SK-N-SH (cell line): ENCODE measurements at regions not wholly inside any gene's neighbourhood (a gene's known extent, or its start where the extent isn't known, plus 50 kb on each side); places are given as distances from the start of the nearest gene placed in this dataset.

Source experiments
- CTCF ChIA-PET: fragments of 300-600, 350-600 bp; formaldehyde crosslinking; extraction: SDS; loops from one replicate; lab custom pipeline; 2021; lab: Yijun Ruan, JAX
- POLR2A ChIA-PET: fragments of 350-600 bp; sonication (Branson Sonifier 250); formaldehyde crosslinking; extraction: SDS; loops from one replicate; lab custom pipeline; 2020; ENCODE audit warnings: antibody characterized with exemption, inconsistent platforms; lab: Yijun Ruan, JAX
- DNase-seq: peaks from one replicate; pipeline ENCODE4 v3.0.0; 2012
- H2AFZ ChIP-seq: fragments of 200-600 bp; sonication (generic); 2 replicates; pipeline ENCODE4 v1.8.1; 2016; ENCODE audit warnings: antibody characterized with exemption, mild to moderate bottlenecking, low read depth
- H3F3A ChIP-seq: fragments of 200-600 bp; sonication (generic); replicated peaks from 2 replicates; pipeline ENCODE3; 2016; ENCODE audit warnings: antibody characterized with exemption, mild to moderate bottlenecking; ENCODE audit not compliant: insufficient read depth
- H3K27ac ChIP-seq, 2 experiments: fragments of 200-500 bp in 1 of 2; fragments of 200-600 bp in 1 of 2; sonication (Bioruptor generic) in 1 of 2; sonication (generic), shearing (Covaris generic) in 1 of 2; 2 replicates each; pipeline versions ENCODE4 v1.5.1 to v1.6.1; 2014 to 2016; ENCODE audit warnings: low read depth in 2 of 2, inconsistent platforms in 1 of 2, low read length in 1 of 2, mild to moderate bottlenecking in 1 of 2, mixed read lengths in 1 of 2
- H3K27me3 ChIP-seq: fragments of 200-600 bp; sonication (generic), shearing (Covaris generic); 2 replicates; pipeline ENCODE4 v1.6.1; 2016; ENCODE audit warnings: mixed run types; ENCODE audit not compliant: insufficient read depth
- H3K36me3 ChIP-seq, 2 experiments: fragments of 200-500 bp in 1 of 2; fragments of 200-600 bp in 1 of 2; sonication (Bioruptor generic) in 1 of 2; sonication (generic) in 1 of 2; replicated peaks in 1 of 2; 2 replicates each; pipeline versions ENCODE3 to v1.5.1; 2014 to 2016; ENCODE audit warnings: low read length in 1 of 2, mild to moderate bottlenecking in 1 of 2; ENCODE audit not compliant: insufficient read depth in 2 of 2, control insufficient read depth in 1 of 2
- H3K4me1 ChIP-seq, 2 experiments: fragments of 200-500 bp in 1 of 2; fragments of 200-600 bp in 1 of 2; sonication (Bioruptor generic) in 1 of 2; sonication (generic), shearing (Covaris generic) in 1 of 2; 2 replicates each; pipeline versions ENCODE4 v1.5.1 to v1.6.1; 2014 to 2016; ENCODE audit warnings: low read depth in 1 of 2, low read length in 1 of 2, mixed run types in 1 of 2; ENCODE audit not compliant: insufficient read depth in 2 of 2, control insufficient read depth in 1 of 2
- H3K4me2 ChIP-seq: fragments of 200-600 bp; sonication (generic), shearing (Covaris generic); 2 replicates; pipeline ENCODE4 v1.6.1; 2017; ENCODE audit warnings: mixed run types
- H3K4me3 ChIP-seq, 2 experiments: fragments of 200-500 bp in 1 of 2; fragments of 200-600 bp in 1 of 2; sonication (Bioruptor generic) in 1 of 2; sonication (generic), shearing (Covaris generic) in 1 of 2; 2 replicates each; pipeline versions ENCODE4 v1.5.1 to v1.8.1; 2014 to 2016; ENCODE audit warnings: low read depth in 2 of 2, inconsistent platforms in 1 of 2, low read length in 1 of 2, mild to moderate bottlenecking in 1 of 2, mixed read lengths in 1 of 2, moderate library complexity in 1 of 2
- H3K79me2 ChIP-seq: fragments of 200-600 bp; sonication (generic); 2 replicates; pipeline ENCODE4 v1.8.1; 2017; ENCODE audit warnings: mild to moderate bottlenecking; ENCODE audit not compliant: insufficient read depth
- H3K9ac ChIP-seq: fragments of 200-600 bp; sonication (generic); 2 replicates; pipeline ENCODE4 v1.6.1; 2017; ENCODE audit warnings: mixed run types
- H3K9me2 ChIP-seq: fragments of 200-600 bp; sonication (generic); 2 replicates; pipeline ENCODE4 v1.6.1; 2017; ENCODE audit warnings: mixed run types
- H3K9me3 ChIP-seq: fragments of 200-600 bp; sonication (generic); 2 replicates; pipeline ENCODE4 v1.6.1; 2017; ENCODE audit warnings: mixed run types, mild to moderate bottlenecking, moderate library complexity
- H4K20me1 ChIP-seq: fragments of 200-600 bp; sonication (generic); 2 replicates; pipeline ENCODE4 v1.6.1; 2017; ENCODE audit warnings: mild to moderate bottlenecking, mixed run types; ENCODE audit not compliant: insufficient read depth
- CHD2 ChIP-seq: fragments of 150-350 bp; IDR thresholded peaks from 2 replicates; pipeline ENCODE4 v1.6.1; 2018; ENCODE audit warnings: low read length; ENCODE audit not compliant: partially characterized antibody
- EP300 ChIP-seq, 2 experiments: IDR thresholded peaks; 2 replicates each; pipeline versions ENCODE4 v1.4.0 to v1.6.1; 2012; ENCODE audit warnings: borderline replicate concordance in 1 of 2, low read depth in 1 of 2, low read length in 1 of 2
- EZH2phosphoT487 ChIP-seq: fragments of 200-600 bp; sonication (generic); IDR thresholded peaks from 2 replicates; pipeline ENCODE4 v1.6.1; 2017; ENCODE audit warnings: low read depth, mixed run types, mild to moderate bottlenecking, antibody characterized with exemption, moderate library complexity, borderline replicate concordance
- FOSL2 ChIP-seq: IDR thresholded peaks from 2 replicates; pipeline ENCODE4 v1.4.0; 2012; ENCODE audit warnings: low read depth, mild to moderate bottlenecking, moderate library complexity, borderline replicate concordance
- FOXJ3 ChIP-seq: sonication (generic); formaldehyde crosslinking; IDR thresholded peaks from 2 replicates; pipeline ENCODE4 v1.5.1; 2020; ENCODE audit warnings: mild to moderate bottlenecking, missing genetic modification reagents
- GABPA ChIP-seq: IDR thresholded peaks from 2 replicates; pipeline ENCODE4 v1.4.0; 2012; ENCODE audit warnings: low read depth, mild to moderate bottlenecking
- GATA2 ChIP-seq: sonication (generic); formaldehyde crosslinking; IDR thresholded peaks from 2 replicates; pipeline ENCODE4 v1.5.0; 2020; ENCODE audit warnings: mild to moderate bottlenecking, missing genetic modification reagents
- IRF3 ChIP-seq: fragments of 150-350 bp; IDR thresholded peaks from 2 replicates; pipeline ENCODE4 v1.6.1; 2016; ENCODE audit warnings: mild to moderate bottlenecking, low read depth, low read length
- MXI1 ChIP-seq: IDR thresholded peaks from 2 replicates; pipeline ENCODE4 v1.6.1; 2012; ENCODE audit warnings: mild to moderate bottlenecking, low read depth, low read length, improper control_type of control experiment
- NRF1 ChIP-seq: IDR thresholded peaks from 2 replicates; pipeline ENCODE4 v1.6.1; 2012; ENCODE audit warnings: low read depth, mild to moderate bottlenecking, low read length
- PBX3 ChIP-seq: IDR thresholded peaks from 2 replicates; pipeline ENCODE4; 2012
- RXRA ChIP-seq: IDR thresholded peaks from 2 replicates; pipeline ENCODE4 v1.4.0; 2012; ENCODE audit warnings: low read depth, mild to moderate bottlenecking, borderline replicate concordance
- SIN3A ChIP-seq: IDR thresholded peaks from 2 replicates; pipeline ENCODE4 v1.6.1; 2012; ENCODE audit warnings: low read depth, mild to moderate bottlenecking, low read length, moderate library complexity, borderline replicate concordance
- SMC3 ChIP-seq: IDR thresholded peaks from 2 replicates; pipeline ENCODE4 v1.6.1; 2012; ENCODE audit warnings: low read depth, low read length, improper control_type of control experiment
- TAF1 ChIP-seq: IDR thresholded peaks from 2 replicates; pipeline ENCODE4 v1.6.1; 2012; ENCODE audit warnings: low read depth, mild to moderate bottlenecking, low read length, moderate library complexity, borderline replicate concordance
- TCF12 ChIP-seq: IDR thresholded peaks from 2 replicates; pipeline ENCODE4 v1.4.0; 2012
- TEAD4 ChIP-seq: IDR thresholded peaks from 2 replicates; pipeline ENCODE4 v1.4.0; 2012; ENCODE audit warnings: mild to moderate bottlenecking, borderline replicate concordance; ENCODE audit not compliant: insufficient read depth
- ZBTB33 ChIP-seq: IDR thresholded peaks from 2 replicates; pipeline ENCODE4 v1.4.0; 2012; ENCODE audit warnings: low read depth, borderline replicate concordance
- WGBS: methylation state at CpG from one replicate; pipeline ENCODE4 v1.1.6; 2017; ENCODE audit warnings: low lambda C conversion rate; 5-methylcytosine and 5-hydroxymethylcytosine counted together

DNA sequence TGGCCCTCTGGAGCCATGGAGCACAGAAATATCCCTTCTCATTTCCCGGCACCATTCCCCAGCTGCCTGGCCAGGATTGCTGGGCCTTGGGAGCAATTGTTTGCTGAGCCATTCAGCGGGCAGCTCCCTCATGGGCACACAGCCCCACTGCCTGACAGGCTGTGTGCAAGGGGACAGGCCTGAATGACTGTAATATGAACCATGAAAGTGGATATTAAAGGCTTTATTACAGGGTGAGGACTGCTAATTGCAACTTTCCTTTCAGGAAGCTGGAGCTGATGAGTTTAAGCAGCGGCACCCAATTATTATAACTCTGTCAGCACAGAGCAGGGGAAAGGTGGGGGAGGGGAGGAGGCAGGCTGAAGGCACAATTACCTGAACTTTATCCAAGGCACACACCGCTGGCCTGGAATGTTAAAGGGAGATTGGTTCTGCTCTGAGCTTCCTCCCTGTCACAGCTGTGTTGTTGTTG, 159.8 kb upstream of the SDK2 start:
- no peaks in the 10 kb centered on the region for H4K20me1 ChIP-seq

GRCh38 chr17:73806768-73807167, 162.5 kb upstream of the SDK2 start:
- Histone ChIP-seq H3K36me3 (no peaks in the 10 kb centered on the region), H3K79me2 (no peaks in the 10 kb centered on the region), H3K4me1 (no peaks in the 10 kb centered on the region), H3K4me3 (no peak overlapping the region), H3K9me2 (no peaks in the 10 kb centered on the region), H3F3A (no peaks in the 10 kb centered on the region), H2AFZ (no peak overlapping the region), H3K9me3 (no peaks in the 10 kb centered on the region), H3K27me3 (no peaks in the 10 kb centered on the region), H3K27ac (no peak overlapping the region), H3K4me2 (no peak overlapping the region), H3K9ac (no peak overlapping the region), H4K20me1 (no peaks in the 10 kb centered on the region)
- CTCF ChIA-PET, result interaction anchor here (0.7 kb wide), 1 partner anchor 40 kb away, joined by 3 read pairs; no protein-coding TSS in a partner anchor
- POLR2A ChIA-PET, result no interaction called here
- DNase-seq, result no peak
- TF ChIP-seq GABPA (no peak), CHD2 (no peak), EP300 (IDR thresholded peaks at IDR 0.05; ENCODE audit: borderline replicate concordance in 1 of 2, low read depth in 1 of 2, low read length in 1 of 2) (no peak), NRF1 (no peak), SMC3 (no peak), FOSL2 (no peak), EZH2phosphoT487 (no peak), FOXJ3 (CRISPR knock-in tag) (no peak), TCF12 (no peak), PBX3 (no peak), TEAD4 (no peak), ZBTB33 (no peak), IRF3 (no peak), SIN3A (no peak), RXRA (no peak), TAF1 (no peak), GATA2 (no peak)
- 65% methylated on average over 1 of the region's 1 CpG for WGBS

More for the DNA sequence above, 159.8 kb upstream of the SDK2 start:
- Histone ChIP-seq H3K4me3 (no peak overlapping the region), H3F3A (no peaks in the 10 kb centered on the region), H3K27ac (no peak overlapping the region), H3K36me3 (no peaks in the 10 kb centered on the region), H3K79me2 (no peaks in the 10 kb centered on the region), H3K4me2 (no peak overlapping the region), H3K9ac (no peak overlapping the region), H3K9me3 (no peaks in the 10 kb centered on the region), H3K4me1 (peaks cover 0 to 3% of the 10 kb centered on the region in 2 experiments; a peak in 1 of 4 replicates), H3K9me2 (no peaks in the 10 kb centered on the region), H2AFZ (no peak overlapping the region), H3K27me3 (no peaks in the 10 kb centered on the region)
- DNase-seq, result no peak
- 53% methylated on average over 4 of the region's 4 CpGs for WGBS
- CTCF ChIA-PET, result interaction anchor here (0.7 to 1.6 kb wide), 6 partner anchors 10 to 286 kb away, joined by 3 to 5 read pairs (median 4); no protein-coding TSS in a partner anchor
- POLR2A ChIA-PET, result no interaction called here
- no peak for TF ChIP-seq MXI1
- no peak for TF ChIP-seq EP300 (IDR thresholded peaks at IDR 0.05; ENCODE audit: borderline replicate concordance in 1 of 2, low read depth in 1 of 2, low read length in 1 of 2)
- no peak for TF ChIP-seq TAF1
